22Rv1 (cell line): ENCODE measurements at regions not wholly inside any gene's neighbourhood (a gene's known extent, or its start where the extent isn't known, plus 50 kb on each side); places are given as distances from the start of the nearest gene placed in this dataset.

ENCODE experiments used
- ZFX ChIP-seq: fragments of 450-650 bp; IDR thresholded peaks from 2 replicates; pipeline ENCODE4 v1.6.1; 2017; ENCODE audit warnings: antibody characterized with exemption, borderline replicate concordance
- TF ChIP-seq, protein P1 (sequence below): fragments of 450-650 bp; IDR thresholded peaks from 2 replicates; pipeline ENCODE4 v1.5.1; 2017; ENCODE audit warnings: mild to moderate bottlenecking

DNA sequence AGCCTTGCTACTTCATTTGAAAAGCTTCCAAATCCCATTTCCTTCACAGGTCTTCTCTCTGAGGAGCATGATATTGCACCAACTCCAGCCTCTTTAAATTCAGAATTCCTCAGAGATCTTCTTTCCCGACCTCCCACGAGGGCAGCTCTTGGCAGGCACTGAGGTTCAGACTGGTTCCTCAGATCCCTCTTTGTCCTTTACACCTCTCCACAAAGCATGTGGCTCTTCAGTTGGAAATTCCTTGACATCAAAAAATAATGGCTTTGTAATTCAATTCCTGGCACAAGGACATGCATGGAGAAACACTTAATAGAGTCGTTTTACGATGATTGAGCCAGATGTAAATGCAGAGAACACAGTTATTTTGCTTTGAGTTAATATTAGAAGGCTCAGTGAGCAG, 63.2 kb upstream of the TMX1 start:
- TF ChIP-seq, protein P1, sequence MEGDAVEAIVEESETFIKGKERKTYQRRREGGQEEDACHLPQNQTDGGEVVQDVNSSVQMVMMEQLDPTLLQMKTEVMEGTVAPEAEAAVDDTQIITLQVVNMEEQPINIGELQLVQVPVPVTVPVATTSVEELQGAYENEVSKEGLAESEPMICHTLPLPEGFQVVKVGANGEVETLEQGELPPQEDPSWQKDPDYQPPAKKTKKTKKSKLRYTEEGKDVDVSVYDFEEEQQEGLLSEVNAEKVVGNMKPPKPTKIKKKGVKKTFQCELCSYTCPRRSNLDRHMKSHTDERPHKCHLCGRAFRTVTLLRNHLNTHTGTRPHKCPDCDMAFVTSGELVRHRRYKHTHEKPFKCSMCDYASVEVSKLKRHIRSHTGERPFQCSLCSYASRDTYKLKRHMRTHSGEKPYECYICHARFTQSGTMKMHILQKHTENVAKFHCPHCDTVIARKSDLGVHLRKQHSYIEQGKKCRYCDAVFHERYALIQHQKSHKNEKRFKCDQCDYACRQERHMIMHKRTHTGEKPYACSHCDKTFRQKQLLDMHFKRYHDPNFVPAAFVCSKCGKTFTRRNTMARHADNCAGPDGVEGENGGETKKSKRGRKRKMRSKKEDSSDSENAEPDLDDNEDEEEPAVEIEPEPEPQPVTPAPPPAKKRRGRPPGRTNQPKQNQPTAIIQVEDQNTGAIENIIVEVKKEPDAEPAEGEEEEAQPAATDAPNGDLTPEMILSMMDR, result no peak
- TF ChIP-seq ZFX, result no peak
